ENCODE measurements at regions not wholly inside any gene's neighbourhood (a gene's known extent, or its start where the extent isn't known, plus 50 kb on each side); places are given as distances from the start of the nearest gene placed in this dataset.
"Not testable (repeated sequence)": the region's sequence is repeated elsewhere in the genome, so short reads cannot be mapped to it uniquely, and the experiment has no call there.

DNA sequence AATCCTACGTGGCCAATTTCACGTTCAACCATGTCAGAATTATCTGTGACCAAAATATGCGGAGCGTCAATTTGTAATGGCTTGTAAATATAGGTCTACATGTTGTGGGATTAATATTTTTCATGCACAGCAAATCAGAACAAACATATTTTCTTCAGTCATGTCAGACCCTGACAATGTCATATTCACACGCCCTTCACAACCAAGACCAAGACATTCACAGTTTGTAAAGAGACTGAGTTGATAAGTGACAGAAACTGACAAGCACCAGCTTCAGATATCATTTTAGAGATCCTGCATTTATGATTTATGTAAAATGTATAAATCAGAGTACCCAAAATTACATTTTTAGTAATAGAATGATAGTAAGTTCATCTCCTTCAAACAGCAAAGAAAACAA lies 57.3 kb upstream of the NOVA1 start:
- H3K27me3 ChIP-seq (ENCODE audit: insufficient read depth, low read length) = no peaks in the 10 kb centered on the region
- no peaks in the 10 kb centered on the region for H3K36me3 ChIP-seq (ENCODE audit: insufficient read depth, low read length)
- no peaks in the 10 kb centered on the region for H3K79me2 ChIP-seq (ENCODE audit: control insufficient read depth, insufficient read depth, low read length, unreplicated experiment)
- H3K4me3 ChIP-seq (ENCODE audit: low read depth, low read length) = no peak overlapping the region
- no peaks in the 10 kb centered on the region for H3K4me1 ChIP-seq (ENCODE audit: control insufficient read depth, insufficient read depth, low read length, unreplicated experiment)
- H2AFZ ChIP-seq (ENCODE audit: low read length, unreplicated experiment) = no peak overlapping the region
- H3K27ac ChIP-seq (ENCODE audit: low read depth, low read length) = no peak overlapping the region

DNA sequence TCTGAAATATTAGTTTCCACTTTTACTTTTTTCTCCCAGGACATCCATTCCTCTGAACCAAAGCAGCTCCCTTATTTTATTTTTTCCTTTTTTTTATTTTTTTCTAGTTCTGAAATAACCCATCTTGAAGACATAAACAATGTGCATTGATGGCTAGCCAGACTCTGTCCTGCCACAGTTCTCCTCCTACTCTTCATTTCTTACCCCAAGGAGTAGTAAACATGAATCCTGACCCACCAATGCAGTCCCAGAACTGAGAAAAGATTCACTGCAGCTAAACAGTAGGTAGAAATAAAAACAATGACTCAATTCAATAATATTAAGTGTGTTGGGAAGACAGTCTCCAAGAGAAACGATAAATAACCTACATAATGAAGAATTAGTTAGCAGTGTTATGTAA lies 65.7 kb upstream of the NOVA1 start:
- Histone ChIP-seq H3K4me1 (ENCODE audit: control insufficient read depth, insufficient read depth, low read length, unreplicated experiment) (no peaks in the 10 kb centered on the region), H3K79me2 (ENCODE audit: control insufficient read depth, insufficient read depth, low read length, unreplicated experiment) (no peaks in the 10 kb centered on the region), H3K27me3 (ENCODE audit: insufficient read depth, low read length) (no peaks in the 10 kb centered on the region), H2AFZ (ENCODE audit: low read length, unreplicated experiment) (no peak overlapping the region), H3K4me3 (ENCODE audit: low read depth, low read length) (no peak overlapping the region), H3K36me3 (ENCODE audit: insufficient read depth, low read length) (no peaks in the 10 kb centered on the region), H3K27ac (ENCODE audit: low read depth, low read length) (no peak overlapping the region)

DNA sequence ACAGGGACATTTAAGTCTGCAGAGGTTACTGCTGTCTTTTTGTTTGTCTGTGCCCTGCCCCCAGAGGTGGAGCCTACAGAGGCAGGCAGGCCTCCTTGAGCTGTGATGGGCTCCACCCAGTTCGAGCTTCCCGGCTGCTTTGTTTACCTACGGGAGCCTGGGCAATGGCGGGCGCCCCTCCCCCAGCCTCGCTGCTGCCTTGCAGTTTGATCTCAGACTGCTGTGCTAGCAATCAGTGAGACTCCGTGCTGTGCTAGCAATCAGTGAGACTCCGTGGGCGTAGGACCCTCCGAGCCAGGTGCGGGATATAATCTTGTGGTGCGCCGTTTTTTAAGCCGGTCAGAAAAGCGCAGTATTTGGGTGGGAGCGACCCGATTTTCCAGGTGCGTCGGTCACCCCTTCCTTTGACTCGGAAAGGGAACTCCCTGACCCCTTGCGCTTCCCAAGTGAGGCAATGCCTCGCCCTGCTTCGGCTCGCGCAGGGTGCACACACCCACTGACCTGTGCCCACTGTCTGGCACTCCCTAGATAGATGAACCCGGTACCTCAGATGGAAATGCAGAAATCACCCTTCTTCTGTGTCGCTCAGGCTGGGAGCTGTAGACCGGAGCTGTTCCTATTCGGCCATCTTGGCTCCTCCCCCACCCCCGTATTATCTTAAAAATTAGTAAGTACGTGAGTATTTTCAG lies 81.0 kb upstream of the NOVA1 start:
- not testable (repeated sequence) for H3K36me3 ChIP-seq (ENCODE audit: insufficient read depth, low read length); H3K79me2 ChIP-seq (ENCODE audit: control insufficient read depth, insufficient read depth, low read length, unreplicated experiment); H3K27me3 ChIP-seq (ENCODE audit: insufficient read depth, low read length); H3K4me3 ChIP-seq (ENCODE audit: low read depth, low read length); H2AFZ ChIP-seq (ENCODE audit: low read length, unreplicated experiment); H3K4me1 ChIP-seq (ENCODE audit: control insufficient read depth, insufficient read depth, low read length, unreplicated experiment); H3K27ac ChIP-seq (ENCODE audit: low read depth, low read length)

DNA sequence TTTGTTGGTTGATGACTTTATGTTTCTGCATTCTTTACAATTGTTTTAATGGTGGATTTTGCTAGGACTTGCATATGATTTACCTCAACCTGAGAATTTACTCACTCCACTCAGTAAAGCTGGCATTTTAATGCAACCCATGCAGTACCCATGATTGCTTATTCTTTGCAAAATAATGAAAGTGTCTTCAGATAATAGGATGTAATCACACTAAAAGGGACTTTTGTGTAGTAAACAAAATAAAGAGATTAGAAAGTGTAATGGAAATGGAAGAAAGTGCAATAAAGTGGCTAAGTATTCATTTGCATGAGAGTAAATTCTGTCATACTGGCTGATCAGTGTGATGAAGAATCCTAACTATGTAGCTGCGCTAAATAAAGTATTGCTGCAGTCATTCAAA lies 87.6 kb upstream of the NOVA1 start:
- Histone ChIP-seq H3K79me2 (ENCODE audit: control insufficient read depth, insufficient read depth, low read length, unreplicated experiment) (no peaks in the 10 kb centered on the region), H3K4me1 (ENCODE audit: control insufficient read depth, insufficient read depth, low read length, unreplicated experiment) (no peaks in the 10 kb centered on the region), H3K4me3 (ENCODE audit: low read depth, low read length) (no peak overlapping the region), H3K27me3 (ENCODE audit: insufficient read depth, low read length) (no peaks in the 10 kb centered on the region), H3K27ac (ENCODE audit: low read depth, low read length) (no peak overlapping the region), H3K36me3 (ENCODE audit: insufficient read depth, low read length) (no peaks in the 10 kb centered on the region), H2AFZ (ENCODE audit: low read length, unreplicated experiment) (no peak overlapping the region)

DNA sequence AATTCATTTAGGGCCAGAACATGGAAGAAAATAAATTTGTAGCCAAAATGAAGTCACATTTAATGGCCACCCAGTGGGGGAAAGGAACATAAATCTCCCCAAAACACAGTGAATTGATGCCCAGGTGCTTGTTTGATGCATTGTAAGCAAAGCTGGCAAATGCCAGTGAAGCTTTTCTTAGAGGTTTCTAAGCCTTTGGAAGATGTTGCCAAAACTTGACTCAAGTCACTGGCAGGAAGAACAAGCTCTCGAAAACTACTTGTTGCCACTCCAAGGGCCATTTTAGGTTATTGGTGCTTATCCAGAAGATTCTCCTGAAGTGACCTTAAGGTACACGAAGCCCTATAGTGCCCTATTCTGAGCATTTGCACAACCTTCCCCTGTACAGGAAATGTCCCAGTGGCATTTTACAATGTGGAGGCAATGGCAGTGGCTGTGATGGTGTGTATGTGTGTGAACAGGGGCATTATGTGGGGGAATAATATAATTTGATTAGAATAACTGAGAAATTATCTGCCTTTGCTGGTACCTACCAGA lies 89.5 kb upstream of the NOVA1 start:
- Histone ChIP-seq H2AFZ (ENCODE audit: low read length, unreplicated experiment) (no peak overlapping the region), H3K27me3 (ENCODE audit: insufficient read depth, low read length) (no peaks in the 10 kb centered on the region), H3K4me1 (ENCODE audit: control insufficient read depth, insufficient read depth, low read length, unreplicated experiment) (no peaks in the 10 kb centered on the region), H3K4me3 (ENCODE audit: low read depth, low read length) (no peak overlapping the region), H3K36me3 (ENCODE audit: insufficient read depth, low read length) (no peaks in the 10 kb centered on the region), H3K27ac (ENCODE audit: low read depth, low read length) (no peak overlapping the region), H3K79me2 (ENCODE audit: control insufficient read depth, insufficient read depth, low read length, unreplicated experiment) (no peaks in the 10 kb centered on the region)

DNA sequence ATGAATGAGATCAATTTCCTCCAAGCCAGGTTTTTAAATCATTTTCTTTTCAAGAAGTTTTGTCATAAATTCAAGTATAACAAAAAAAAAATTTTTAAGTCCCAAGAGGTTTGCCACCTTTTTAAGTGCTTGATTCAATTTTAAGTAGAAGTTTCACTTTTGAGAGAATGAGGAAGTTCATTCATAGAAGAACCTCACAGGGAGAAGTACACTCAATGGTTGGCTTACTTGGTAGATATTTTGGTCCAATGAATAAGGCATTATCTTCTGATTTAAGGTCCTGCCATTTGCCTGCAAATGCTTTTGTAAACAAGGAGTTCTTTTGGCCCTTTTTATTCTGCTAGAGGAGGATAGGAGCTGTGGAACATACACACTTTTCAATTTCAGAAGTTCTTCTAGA lies 96.7 kb upstream of the NOVA1 start:
- Histone ChIP-seq H3K36me3 (ENCODE audit: insufficient read depth, low read length) (no peaks in the 10 kb centered on the region), H3K79me2 (ENCODE audit: control insufficient read depth, insufficient read depth, low read length, unreplicated experiment) (no peaks in the 10 kb centered on the region), H3K27ac (ENCODE audit: low read depth, low read length) (no peak overlapping the region), H2AFZ (ENCODE audit: low read length, unreplicated experiment) (no peak overlapping the region), H3K4me3 (ENCODE audit: low read depth, low read length) (no peak overlapping the region), H3K4me1 (ENCODE audit: control insufficient read depth, insufficient read depth, low read length, unreplicated experiment) (no peaks in the 10 kb centered on the region), H3K27me3 (ENCODE audit: insufficient read depth, low read length) (peaks cover 5% of the 10 kb centered on the region)

DNA sequence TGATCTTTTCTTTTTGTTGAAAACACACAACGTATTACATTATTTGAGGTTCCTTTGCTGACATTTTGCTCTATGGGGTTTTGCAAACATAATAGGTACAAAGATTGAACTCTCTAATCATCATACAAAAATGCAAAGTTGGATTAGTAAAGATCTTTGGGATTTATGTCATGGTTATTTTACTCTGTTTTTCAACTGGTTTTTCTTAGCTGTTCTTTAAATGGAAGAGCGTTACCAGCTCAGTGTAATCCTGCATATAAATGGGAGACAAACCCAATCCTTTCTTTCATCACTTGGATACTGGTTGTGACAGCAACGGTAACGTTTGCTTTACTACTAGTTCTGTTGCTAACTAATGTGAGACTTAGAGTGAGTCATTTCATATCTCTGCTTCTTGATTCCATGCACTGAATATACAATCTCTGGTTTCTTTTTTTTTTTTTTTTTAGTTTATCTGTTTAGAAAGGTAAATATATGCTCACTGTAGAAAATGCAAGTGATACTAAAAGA lies 104.9 kb upstream of the NOVA1 start:
- H2AFZ ChIP-seq (ENCODE audit: low read length, unreplicated experiment) = no peak overlapping the region
- H3K36me3 ChIP-seq (ENCODE audit: insufficient read depth, low read length) = no peaks in the 10 kb centered on the region
- no peaks in the 10 kb centered on the region for H3K79me2 ChIP-seq (ENCODE audit: control insufficient read depth, insufficient read depth, low read length, unreplicated experiment)
- H3K4me3 ChIP-seq (ENCODE audit: low read depth, low read length) = no peak overlapping the region
- no peak overlapping the region for H3K27ac ChIP-seq (ENCODE audit: low read depth, low read length)
- H3K27me3 ChIP-seq (ENCODE audit: insufficient read depth, low read length) = no peaks in the 10 kb centered on the region; the same call in 1 of the 2 replicates
- H3K4me1 ChIP-seq (ENCODE audit: control insufficient read depth, insufficient read depth, low read length, unreplicated experiment) = no peaks in the 10 kb centered on the region

DNA sequence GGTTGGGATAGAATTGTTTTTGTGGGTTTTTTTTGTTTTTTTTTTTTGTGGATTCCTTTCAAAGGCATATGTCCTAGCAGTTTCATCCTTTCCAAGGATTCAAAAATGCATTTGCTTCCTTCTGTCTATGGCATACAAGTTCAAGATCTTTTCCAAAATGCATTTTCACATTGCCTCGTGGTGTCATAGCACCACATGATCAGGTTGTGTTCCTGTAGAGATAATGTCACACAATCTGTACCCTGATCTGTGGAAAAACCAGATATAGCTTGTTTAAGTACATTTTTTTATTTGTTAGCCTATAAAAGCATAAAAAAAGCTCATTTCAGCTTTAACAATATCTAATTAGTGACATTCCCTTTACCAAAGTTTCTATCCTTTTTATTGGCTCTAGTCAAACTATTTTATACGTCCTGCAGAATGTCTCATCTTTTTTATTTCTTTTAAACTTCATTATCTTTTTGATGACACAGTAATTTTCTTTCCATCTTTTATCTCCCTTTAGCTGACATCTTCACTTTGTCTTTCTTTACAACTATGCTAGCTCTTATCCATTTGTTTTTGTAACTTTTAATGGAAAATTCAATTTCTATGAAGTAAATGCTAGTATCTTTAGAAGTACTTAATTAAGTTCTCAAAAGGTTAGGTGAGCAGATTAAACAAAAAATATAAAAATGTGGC lies 106.0 kb upstream of the NOVA1 start:
- H3K27ac ChIP-seq (ENCODE audit: low read depth, low read length) = no peak overlapping the region
- H3K4me3 ChIP-seq (ENCODE audit: low read depth, low read length) = no peak overlapping the region
- no peaks in the 10 kb centered on the region for H3K79me2 ChIP-seq (ENCODE audit: control insufficient read depth, insufficient read depth, low read length, unreplicated experiment)
- no peaks in the 10 kb centered on the region for H3K36me3 ChIP-seq (ENCODE audit: insufficient read depth, low read length)
- no peaks in the 10 kb centered on the region; the same call in 1 of the 2 replicates for H3K27me3 ChIP-seq (ENCODE audit: insufficient read depth, low read length)
- H3K4me1 ChIP-seq (ENCODE audit: control insufficient read depth, insufficient read depth, low read length, unreplicated experiment) = peaks cover 5% of the 10 kb centered on the region
- no peak overlapping the region for H2AFZ ChIP-seq (ENCODE audit: low read length, unreplicated experiment)

DNA sequence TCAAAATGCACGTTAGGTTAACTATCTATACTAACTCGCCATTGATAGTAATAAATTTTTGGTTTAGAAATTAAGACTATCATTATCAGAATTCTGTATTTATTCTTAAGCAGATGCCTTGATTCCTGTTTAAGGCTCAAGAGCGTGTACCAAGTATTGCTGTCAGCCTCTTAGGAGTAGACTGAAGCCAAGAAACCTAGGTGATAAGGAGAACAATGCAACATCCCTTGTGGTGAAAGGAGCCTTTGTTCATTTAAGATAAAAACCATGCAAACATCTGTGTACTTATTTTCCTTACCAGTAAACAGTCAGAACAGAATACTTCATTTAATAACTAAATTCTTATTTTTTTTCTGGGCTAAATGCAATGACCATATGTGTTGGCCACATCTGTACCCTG lies 109.4 kb upstream of the NOVA1 start:
- Histone ChIP-seq H3K79me2 (ENCODE audit: control insufficient read depth, insufficient read depth, low read length, unreplicated experiment) (no peaks in the 10 kb centered on the region), H3K27ac (ENCODE audit: low read depth, low read length) (no peak overlapping the region), H3K4me3 (ENCODE audit: low read depth, low read length) (no peak overlapping the region), H3K4me1 (ENCODE audit: control insufficient read depth, insufficient read depth, low read length, unreplicated experiment) (peaks cover 7% of the 10 kb centered on the region), H3K27me3 (ENCODE audit: insufficient read depth, low read length) (no peaks in the 10 kb centered on the region), H3K36me3 (ENCODE audit: insufficient read depth, low read length) (no peaks in the 10 kb centered on the region), H2AFZ (ENCODE audit: low read length, unreplicated experiment) (no peak overlapping the region)

DNA sequence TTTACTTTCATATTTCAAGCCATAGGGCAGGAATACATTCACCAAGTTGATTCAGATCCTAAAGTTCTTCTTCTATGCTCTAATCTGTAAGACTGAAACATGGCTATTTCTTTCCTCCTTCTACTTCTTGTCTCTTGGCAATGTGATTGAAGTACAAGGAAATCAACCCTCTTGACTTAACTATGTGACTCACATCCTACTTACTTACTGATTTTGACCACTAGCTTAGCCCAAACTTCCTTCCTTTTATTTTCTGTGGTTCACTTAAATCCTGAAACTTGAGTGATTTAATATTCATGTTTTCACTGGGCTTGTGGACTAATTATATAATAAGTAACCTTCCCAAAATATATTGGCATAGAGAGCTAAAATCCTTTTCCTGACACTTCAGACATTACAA lies 111.2 kb upstream of the NOVA1 start:
- Histone ChIP-seq H3K4me1 (ENCODE audit: control insufficient read depth, insufficient read depth, low read length, unreplicated experiment) (peaks cover 7% of the 10 kb centered on the region), H3K27ac (ENCODE audit: low read depth, low read length) (no peak overlapping the region), H2AFZ (ENCODE audit: low read length, unreplicated experiment) (no peak overlapping the region), H3K27me3 (ENCODE audit: insufficient read depth, low read length) (no peaks in the 10 kb centered on the region), H3K4me3 (ENCODE audit: low read depth, low read length) (no peak overlapping the region), H3K36me3 (ENCODE audit: insufficient read depth, low read length) (no peaks in the 10 kb centered on the region), H3K79me2 (ENCODE audit: control insufficient read depth, insufficient read depth, low read length, unreplicated experiment) (no peaks in the 10 kb centered on the region)

DNA sequence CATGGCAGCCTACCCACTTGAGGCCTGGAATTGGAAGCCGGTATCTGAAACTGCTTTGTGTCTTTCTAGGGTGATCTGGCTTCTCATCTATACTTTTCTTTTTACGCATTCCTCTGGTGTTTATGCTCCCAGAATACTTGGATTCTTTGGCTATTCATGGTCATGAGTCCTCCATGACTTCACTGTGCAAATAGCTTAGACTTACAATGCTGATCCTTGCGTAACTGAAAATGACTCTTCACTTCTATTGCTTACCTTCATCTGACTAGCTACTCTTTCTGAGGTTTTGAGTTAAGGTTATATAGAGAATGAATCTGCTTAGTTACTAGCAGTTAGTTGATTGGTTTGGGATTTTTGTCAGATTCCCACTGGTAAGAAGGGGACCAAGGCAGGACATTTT lies 121.7 kb upstream of the NOVA1 start:
- Histone ChIP-seq H3K4me1 (ENCODE audit: control insufficient read depth, insufficient read depth, low read length, unreplicated experiment) (no peaks in the 10 kb centered on the region), H2AFZ (ENCODE audit: low read length, unreplicated experiment) (no peak overlapping the region), H3K27me3 (ENCODE audit: insufficient read depth, low read length) (no peaks in the 10 kb centered on the region), H3K79me2 (ENCODE audit: control insufficient read depth, insufficient read depth, low read length, unreplicated experiment) (no peaks in the 10 kb centered on the region), H3K4me3 (ENCODE audit: low read depth, low read length) (no peak overlapping the region), H3K27ac (ENCODE audit: low read depth, low read length) (no peak overlapping the region), H3K36me3 (ENCODE audit: insufficient read depth, low read length) (no peaks in the 10 kb centered on the region)

Measured in ACC112 (cell line).